ENCODE measurements at regions not wholly inside any gene's neighbourhood (a gene's known extent, or its start where the extent isn't known, plus 50 kb on each side); places are given as distances from the start of the nearest gene placed in this dataset.

DNA sequence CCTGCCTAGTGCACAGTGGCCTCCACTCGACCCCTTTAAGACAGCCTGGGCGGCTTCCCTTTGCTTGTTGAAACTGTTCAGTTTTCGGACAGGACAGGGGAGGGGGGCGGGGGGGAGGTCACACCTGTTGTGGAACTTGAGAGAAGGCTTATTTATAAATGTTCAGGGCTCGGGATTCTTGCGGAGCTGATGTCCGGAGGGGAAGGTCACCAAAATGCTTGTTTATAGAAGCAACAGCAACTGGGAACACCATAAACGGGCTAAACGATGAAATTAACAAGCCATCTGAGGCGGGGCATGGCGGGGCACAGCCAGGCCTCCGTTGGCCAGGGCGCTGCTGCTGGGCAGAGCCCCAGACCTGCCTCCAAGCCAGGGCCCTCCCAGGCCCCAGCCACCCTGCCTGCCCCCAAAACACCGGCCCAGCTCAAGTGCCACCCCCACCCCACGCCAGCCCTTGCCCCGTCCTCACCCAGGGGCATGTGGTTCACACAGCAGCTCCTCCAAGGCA lies 59.8 kb upstream of the CASZ1 start:
- H3K27me3 ChIP-seq (ENCODE audit: low read depth, low read length): no peaks in the 10 kb centered on the region
- TF ChIP-seq, protein P1, sequence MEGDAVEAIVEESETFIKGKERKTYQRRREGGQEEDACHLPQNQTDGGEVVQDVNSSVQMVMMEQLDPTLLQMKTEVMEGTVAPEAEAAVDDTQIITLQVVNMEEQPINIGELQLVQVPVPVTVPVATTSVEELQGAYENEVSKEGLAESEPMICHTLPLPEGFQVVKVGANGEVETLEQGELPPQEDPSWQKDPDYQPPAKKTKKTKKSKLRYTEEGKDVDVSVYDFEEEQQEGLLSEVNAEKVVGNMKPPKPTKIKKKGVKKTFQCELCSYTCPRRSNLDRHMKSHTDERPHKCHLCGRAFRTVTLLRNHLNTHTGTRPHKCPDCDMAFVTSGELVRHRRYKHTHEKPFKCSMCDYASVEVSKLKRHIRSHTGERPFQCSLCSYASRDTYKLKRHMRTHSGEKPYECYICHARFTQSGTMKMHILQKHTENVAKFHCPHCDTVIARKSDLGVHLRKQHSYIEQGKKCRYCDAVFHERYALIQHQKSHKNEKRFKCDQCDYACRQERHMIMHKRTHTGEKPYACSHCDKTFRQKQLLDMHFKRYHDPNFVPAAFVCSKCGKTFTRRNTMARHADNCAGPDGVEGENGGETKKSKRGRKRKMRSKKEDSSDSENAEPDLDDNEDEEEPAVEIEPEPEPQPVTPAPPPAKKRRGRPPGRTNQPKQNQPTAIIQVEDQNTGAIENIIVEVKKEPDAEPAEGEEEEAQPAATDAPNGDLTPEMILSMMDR (IDR thresholded peaks at IDR 0.05; ENCODE audit: low read depth, low read length): no peak
- no peak for TF ChIP-seq EZH2phosphoT487 (IDR thresholded peaks at IDR 0.05; ENCODE audit: low read depth)

DNA sequence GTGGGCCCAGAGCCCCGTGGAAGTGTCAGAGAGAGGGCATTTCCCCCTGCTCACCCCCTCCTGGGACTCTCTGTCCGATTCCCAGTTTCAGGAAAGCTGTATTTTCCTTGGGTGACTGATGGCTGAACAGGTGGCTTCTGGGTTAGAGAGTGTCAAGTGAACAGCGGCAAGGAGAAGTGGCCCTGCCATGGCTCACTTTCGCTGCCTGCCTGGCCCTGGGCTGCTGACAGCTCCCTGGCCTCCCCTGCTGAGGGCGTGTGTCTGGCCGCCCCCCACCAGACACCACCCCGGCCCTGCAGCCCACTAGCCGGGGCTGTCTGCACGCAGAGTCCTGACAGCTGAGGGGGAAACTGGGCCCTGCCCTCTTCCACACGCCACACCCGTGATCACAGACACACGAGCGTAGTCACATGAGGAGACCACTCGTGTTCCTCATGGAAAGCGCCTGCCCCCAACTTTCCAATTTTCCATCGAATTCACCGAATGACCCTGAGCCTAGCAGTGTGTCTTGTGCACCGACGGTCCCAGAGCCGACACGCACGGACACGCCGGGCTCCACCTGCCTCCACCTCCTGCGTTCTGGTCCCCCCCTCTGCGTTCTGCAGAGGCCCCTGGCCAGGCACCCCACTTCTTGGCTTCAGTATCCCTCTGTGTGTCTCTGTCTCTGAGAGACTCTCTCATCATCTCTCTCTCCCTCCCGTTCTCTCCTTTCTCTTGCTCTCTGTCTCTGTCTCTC lies 60.6 kb upstream of the CASZ1 start:
- no peaks in the 10 kb centered on the region for H3K9me3 ChIP-seq (ENCODE audit: insufficient read depth, low read length)
- no peak overlapping the region for H3K27ac ChIP-seq (ENCODE audit: low read length)
- H3K27me3 ChIP-seq (ENCODE audit: low read depth, low read length): no peaks in the 10 kb centered on the region
- TF ChIP-seq EZH2phosphoT487 (IDR thresholded peaks at IDR 0.05; ENCODE audit: low read depth): no peak
- TF ChIP-seq, protein P1 (IDR thresholded peaks at IDR 0.05; ENCODE audit: low read depth, low read length): no peak
- H3K4me1 ChIP-seq (ENCODE audit: low read length): no peaks in the 10 kb centered on the region
- no peaks in the 10 kb centered on the region for H4K20me1 ChIP-seq (ENCODE audit: insufficient read depth, low read length)
- no peak overlapping the region for H3K4me2 ChIP-seq (ENCODE audit: low read length)
- no peak overlapping the region for H3K9ac ChIP-seq (ENCODE audit: low read length)
- H3K79me2 ChIP-seq (ENCODE audit: low read length): no peaks in the 10 kb centered on the region
- H2AFZ ChIP-seq (ENCODE audit: low read depth, low read length): no peak overlapping the region
- H3K36me3 ChIP-seq (replicated peaks; ENCODE audit: low read depth, low read length): no peaks in the 10 kb centered on the region
- no peak overlapping the region for H3K4me3 ChIP-seq (ENCODE audit: low read length)

More for the DNA sequence above, 59.8 kb upstream of the CASZ1 start:
- no peak overlapping the region for H2AFZ ChIP-seq (ENCODE audit: low read depth, low read length)
- H3K9me3 ChIP-seq (ENCODE audit: insufficient read depth, low read length): no peaks in the 10 kb centered on the region
- no peak overlapping the region for H3K27ac ChIP-seq (ENCODE audit: low read length)
- H3K79me2 ChIP-seq (ENCODE audit: low read length): no peaks in the 10 kb centered on the region
- no peak overlapping the region for H3K4me3 ChIP-seq (ENCODE audit: low read length)
- H3K4me2 ChIP-seq (ENCODE audit: low read length): no peak overlapping the region
- no peaks in the 10 kb centered on the region for H3K4me1 ChIP-seq (ENCODE audit: low read length)
- H3K9ac ChIP-seq (ENCODE audit: low read length): no peak overlapping the region
- H4K20me1 ChIP-seq (ENCODE audit: insufficient read depth, low read length): no peaks in the 10 kb centered on the region
- H3K36me3 ChIP-seq (replicated peaks; ENCODE audit: low read depth, low read length): no peaks in the 10 kb centered on the region

DNA sequence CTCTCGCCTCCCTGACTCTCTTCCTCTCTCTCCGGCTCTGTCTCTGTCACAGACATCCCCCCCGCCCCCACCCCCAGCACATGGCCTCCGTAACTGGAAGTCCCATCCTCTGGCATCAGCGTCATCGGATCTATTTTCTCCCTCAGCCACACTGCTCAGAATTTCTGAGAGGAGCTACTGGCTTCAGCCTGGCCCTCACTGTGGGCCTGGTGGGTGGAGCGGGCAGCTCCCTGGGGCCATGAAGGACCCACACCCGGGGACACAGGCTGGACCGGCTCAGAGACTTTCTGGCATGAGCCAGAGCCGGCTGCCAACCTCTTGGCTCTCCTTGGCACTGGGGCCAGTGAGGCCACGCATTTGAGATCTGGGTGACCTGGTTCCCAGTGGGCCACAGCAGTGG lies 61.2 kb upstream of the CASZ1 start:
- Histone ChIP-seq H4K20me1 (ENCODE audit: insufficient read depth, low read length) (no peaks in the 10 kb centered on the region), H3K9me3 (ENCODE audit: insufficient read depth, low read length) (no peaks in the 10 kb centered on the region), H2AFZ (ENCODE audit: low read depth, low read length) (no peak overlapping the region), H3K27me3 (ENCODE audit: low read depth, low read length) (no peaks in the 10 kb centered on the region), H3K4me1 (ENCODE audit: low read length) (no peaks in the 10 kb centered on the region), H3K9ac (ENCODE audit: low read length) (no peak overlapping the region), H3K4me2 (ENCODE audit: low read length) (no peak overlapping the region), H3K4me3 (ENCODE audit: low read length) (no peak overlapping the region), H3K79me2 (ENCODE audit: low read length) (no peaks in the 10 kb centered on the region), H3K36me3 (replicated peaks; ENCODE audit: low read depth, low read length) (no peaks in the 10 kb centered on the region), H3K27ac (ENCODE audit: low read length) (no peak overlapping the region)
- TF ChIP-seq, protein P1 (IDR thresholded peaks at IDR 0.05; ENCODE audit: low read depth, low read length): no peak
- no peak for TF ChIP-seq EZH2phosphoT487 (IDR thresholded peaks at IDR 0.05; ENCODE audit: low read depth)

DNA sequence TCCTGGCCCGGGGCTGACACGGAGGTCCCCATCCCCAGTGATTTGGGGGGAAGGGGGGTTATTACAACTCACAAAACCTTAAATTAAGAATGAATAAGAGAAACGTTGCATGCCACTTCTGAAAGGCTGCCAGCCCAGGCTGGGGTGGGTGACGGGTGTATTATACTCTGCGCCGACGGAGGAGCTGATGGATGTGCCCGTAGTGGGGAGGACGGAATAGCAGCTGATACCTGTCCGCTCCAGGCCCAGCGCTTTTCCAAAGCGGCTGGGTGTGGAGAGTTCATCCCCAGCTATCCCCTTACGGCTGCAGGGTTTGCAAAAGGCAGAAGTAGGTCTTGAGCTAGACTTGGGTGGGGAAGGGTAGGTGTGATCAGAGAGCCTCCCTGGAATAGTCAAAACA lies 63.8 kb upstream of the CASZ1 start:
- no peak overlapping the region for H3K4me2 ChIP-seq (ENCODE audit: low read length)
- H2AFZ ChIP-seq (ENCODE audit: low read depth, low read length): no peak overlapping the region
- H3K9me3 ChIP-seq (ENCODE audit: insufficient read depth, low read length): no peaks in the 10 kb centered on the region
- H3K27ac ChIP-seq (ENCODE audit: low read length): no peak overlapping the region
- TF ChIP-seq EZH2phosphoT487 (IDR thresholded peaks at IDR 0.05; ENCODE audit: low read depth): no peak
- TF ChIP-seq, protein P1 (IDR thresholded peaks at IDR 0.05; ENCODE audit: low read depth, low read length): no peak
- no peaks in the 10 kb centered on the region for H3K79me2 ChIP-seq (ENCODE audit: low read length)
- H3K27me3 ChIP-seq (ENCODE audit: low read depth, low read length): peaks cover 7% of the 10 kb centered on the region
- no peaks in the 10 kb centered on the region for H3K36me3 ChIP-seq (replicated peaks; ENCODE audit: low read depth, low read length)
- no peak overlapping the region for H3K9ac ChIP-seq (ENCODE audit: low read length)
- H3K4me1 ChIP-seq (ENCODE audit: low read length): no peaks in the 10 kb centered on the region
- no peak overlapping the region for H3K4me3 ChIP-seq (ENCODE audit: low read length)
- no peaks in the 10 kb centered on the region for H4K20me1 ChIP-seq (ENCODE audit: insufficient read depth, low read length)
